Stimulated activated CD4-positive, alpha-beta T cell treated with anti-CD3 and anti-CD28 coated beads, Interleukin-15, amount 100 ng/mL, for 1 hour (primary cell): ENCODE measurements at regions not wholly inside any gene's neighbourhood (a gene's known extent, or its start where the extent isn't known, plus 50 kb on each side); places are given as distances from the start of the nearest gene placed in this dataset.
"Not testable (repeated sequence)": the region's sequence is repeated elsewhere in the genome, so short reads cannot be mapped to it uniquely, and the experiment has no call there.

ENCODE experiments used
- DNase-seq, 2 donors: peaks; one replicate each; pipeline ENCODE4 v3.0.0-alpha.2; 2020; ENCODE audit warnings: low read depth in 1 of 2, low spot score in 1 of 2

- DNase-seq, result no peak
These were observed 970.0 kb downstream of the MAT2B start for GRCh38 chr5:164475339-164475977.

DNA sequence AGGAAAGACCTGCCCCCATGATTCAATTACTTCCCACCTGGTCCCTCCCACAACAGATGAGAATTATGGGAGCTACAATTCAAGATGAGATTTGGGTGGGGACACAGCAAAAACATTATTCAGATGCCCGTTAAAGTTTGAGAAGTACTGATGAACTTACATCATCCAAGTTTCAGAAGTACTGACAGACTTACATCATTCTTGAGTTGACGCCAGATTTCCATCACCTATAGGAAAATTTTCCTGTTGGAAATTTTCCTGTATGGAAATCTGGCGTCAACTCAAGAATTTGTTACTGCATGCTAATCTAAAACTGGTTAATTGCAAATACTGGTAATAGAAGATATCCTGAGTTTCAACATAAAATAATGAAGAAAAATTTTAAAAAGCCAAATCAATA is 975.9 kb downstream of the MAT2B start:
- no peak for DNase-seq

- no peak for DNase-seq
These were observed 976.9 kb downstream of the MAT2B start for GRCh38 chr5:164482351-164482750.

DNA sequence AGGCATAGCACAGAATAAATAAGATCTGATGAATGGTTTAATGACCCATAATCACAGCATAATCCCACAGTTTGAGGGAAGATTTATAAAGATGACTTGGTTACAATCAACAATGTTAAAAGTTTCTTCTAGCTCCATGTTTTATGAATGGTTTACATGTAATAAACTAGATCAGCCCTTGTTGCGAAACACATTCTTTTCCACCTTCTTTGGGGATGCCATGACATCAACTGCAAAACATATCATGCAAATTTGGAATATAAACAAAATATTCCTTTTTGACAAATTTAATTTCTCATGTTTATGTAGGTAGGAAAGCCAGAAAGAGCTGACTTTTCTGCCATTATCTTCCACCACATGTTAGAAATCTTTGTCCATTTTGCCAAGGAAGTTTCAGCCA is 979.5 kb downstream of the MAT2B start:
- no peak for DNase-seq

DNA sequence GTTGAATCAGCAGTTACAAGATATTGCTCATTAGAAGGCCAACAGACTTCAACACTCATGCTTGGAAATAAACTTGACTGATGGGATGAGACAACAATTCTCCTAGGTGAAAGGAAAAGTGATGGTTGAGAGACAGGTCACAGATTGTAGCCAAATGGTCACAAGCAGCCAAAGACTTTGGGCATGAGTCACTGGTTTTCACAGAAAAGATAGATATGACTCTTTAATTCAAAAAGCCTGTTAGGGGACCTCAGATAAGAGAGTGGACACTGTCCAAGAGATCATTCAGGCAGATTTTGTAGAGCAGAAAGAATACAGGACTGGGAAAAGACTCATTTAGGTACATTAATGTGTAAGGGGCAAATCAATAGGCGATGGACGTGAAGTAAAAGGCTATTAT is 982.5 kb downstream of the MAT2B start:
- DNase-seq, result no peak

GRCh38 chr5:164497311-164498064 is 992.1 kb downstream of the MAT2B start:
- DNase-seq, result no peak

- DNase-seq, result no peak
These were observed 993.0 kb downstream of the MAT2B start for GRCh38 chr5:164498438-164498837.

- DNase-seq, result no peak
These were observed 995.4 kb downstream of the MAT2B start for GRCh38 chr5:164500856-164501255.

GRCh38 chr5:164501344-164501743 is 995.9 kb downstream of the MAT2B start:
- no peak for DNase-seq

- no peak for DNase-seq
These were observed 998.8 kb downstream of the MAT2B start for GRCh38 chr5:164504141-164504772.

- no peak for DNase-seq
These were observed 1000.4 kb downstream of the MAT2B start for GRCh38 chr5:164505791-164506190.

DNA sequence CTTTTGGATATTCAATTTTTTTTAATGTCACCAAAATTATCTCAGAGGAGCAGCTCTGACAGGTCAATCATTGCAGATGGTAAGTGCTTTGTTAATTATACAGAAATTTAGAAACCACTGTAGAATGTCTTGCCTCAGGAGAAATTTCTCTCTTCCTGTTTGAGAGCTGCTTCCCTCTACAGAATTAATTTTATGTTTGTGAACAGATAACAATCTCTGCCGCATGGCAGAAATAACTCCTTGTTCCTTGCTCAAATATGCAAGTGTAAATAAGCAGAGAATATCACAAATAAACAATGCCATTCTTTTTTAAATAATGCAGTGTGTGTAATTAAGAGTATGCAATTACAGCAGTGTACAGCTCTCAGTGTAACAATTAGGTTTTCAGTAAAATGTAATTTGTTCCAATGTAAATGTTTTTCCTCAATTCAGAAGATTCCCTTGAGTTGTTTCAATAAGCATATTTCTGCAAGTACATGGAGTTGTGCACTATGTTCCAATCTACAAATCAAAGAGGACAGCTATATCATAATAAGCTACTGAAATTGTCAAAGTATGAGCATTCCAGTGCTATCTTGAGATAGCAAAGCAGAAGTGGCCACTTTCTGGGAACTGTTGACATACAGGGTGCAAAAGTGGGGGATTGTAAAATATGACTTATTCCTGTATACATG is 1012.8 kb downstream of the MAT2B start:
- no peak for DNase-seq

DNA sequence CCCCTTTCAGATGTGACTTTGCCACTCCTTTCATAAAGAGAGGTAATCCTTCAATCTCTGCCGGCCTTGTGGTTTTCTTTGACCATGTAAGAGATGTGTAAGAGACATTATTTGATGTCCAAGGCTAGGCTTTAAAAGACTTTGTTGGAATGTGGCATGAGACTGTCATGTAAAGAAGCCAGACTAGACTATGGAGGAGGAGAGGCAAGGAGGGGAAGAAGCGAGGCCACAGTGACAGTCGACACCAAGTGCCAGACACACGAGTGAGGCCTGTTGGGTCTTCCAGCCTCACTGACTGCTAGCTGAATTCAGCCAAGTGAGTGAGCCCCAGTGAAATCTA is 1013.3 kb downstream of the MAT2B start:
- DNase-seq, result no peak

GRCh38 chr5:164532235-164532900 is 1026.9 kb downstream of the MAT2B start:
- no peak for DNase-seq

DNA sequence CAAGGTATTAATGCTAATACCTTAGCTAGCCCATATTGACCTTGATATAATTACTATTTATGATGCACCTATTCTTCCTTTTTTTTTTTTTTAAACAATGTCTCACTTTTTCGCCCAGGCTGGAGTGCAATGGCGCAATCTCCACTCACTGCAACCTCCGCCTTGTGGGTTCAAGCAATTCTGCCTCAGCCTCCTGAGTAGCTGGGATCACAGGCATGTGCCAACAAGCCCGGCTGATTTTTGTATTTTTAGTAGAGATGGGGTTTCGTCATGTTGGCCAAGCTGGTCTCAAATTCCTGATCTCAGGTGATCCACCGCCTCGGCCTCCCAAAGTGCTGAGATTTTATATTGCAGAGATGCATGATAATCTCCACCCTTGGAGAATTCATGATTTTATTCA is 1028.0 kb downstream of the MAT2B start:
- not testable (repeated sequence) for DNase-seq

DNA sequence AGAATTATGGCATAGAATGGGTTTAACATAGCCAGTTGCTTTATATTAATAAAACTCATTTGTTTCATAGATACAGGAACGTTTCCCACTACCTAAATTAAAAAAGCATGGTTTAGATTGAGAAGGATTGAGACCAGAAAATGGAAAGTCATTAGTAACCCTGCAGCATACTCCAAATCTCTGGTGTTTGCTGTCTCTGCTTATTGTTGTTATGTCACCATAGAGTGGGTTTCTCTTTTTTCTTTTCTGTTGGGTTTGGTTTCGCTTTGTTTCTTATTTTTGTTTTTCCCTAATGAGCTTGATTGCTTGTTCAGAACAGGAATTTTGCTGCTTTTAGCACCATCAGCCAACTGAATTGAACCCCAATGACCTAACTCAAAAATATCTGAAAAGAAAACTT is 1034.8 kb downstream of the MAT2B start:
- no peak for DNase-seq

GRCh38 chr5:164545507-164545906 is 1040.1 kb downstream of the MAT2B start:
- no peak for DNase-seq

DNA sequence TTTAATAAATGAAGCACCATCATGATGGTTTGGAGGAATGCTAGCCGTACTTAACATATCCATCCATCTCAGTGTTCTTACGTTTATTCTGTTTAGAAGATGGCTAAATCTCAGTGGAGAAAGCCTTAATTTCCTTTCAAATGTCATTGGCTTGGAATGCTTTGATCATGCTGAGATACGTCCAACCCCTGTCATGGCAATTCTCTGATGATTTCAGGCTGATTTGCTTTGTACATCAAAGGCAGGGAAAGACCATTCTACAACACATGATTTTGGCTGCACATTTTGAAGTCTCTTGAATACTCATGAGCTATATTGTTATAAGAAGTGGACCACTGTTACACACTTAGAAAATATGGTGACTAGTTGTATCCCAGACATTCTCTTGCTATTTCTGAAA is 1048.4 kb downstream of the MAT2B start:
- DNase-seq, result no peak

DNA sequence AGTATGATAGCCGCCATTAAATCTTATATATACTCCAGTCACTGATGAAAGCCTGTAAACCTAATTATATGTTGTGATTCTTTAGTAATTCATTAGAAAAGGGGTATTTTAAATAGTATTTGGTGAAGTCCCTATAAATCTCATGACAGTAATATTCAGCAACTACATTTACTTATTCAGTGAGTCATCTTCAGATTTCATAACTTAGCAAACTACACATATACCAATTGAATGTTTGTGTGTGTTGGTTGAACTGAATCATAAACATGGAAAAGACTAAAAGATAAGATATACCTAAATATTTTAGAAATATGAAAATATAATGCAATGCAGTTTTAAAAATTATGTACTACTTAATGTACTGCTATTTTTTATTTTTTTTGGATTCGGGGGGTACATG is 1050.4 kb downstream of the MAT2B start:
- no peak for DNase-seq

DNA sequence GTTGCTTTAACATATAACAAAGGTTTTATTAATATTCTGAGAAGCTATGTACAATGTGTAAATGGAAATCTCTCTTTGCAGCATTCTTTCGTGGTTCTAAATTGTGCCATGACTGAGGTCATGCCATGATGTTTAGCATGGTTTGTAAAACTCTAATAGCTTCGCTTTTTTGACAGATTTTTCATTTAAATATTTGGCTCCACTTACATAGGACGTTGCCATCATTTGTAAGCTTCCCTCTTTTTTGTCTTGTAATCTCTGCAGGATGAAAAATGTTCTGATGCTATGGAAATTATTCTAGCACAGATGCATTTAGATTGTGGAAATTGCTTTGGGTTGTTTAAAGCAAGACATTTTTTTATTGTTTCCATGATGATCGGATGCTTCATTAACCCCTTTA is 1054.8 kb downstream of the MAT2B start:
- DNase-seq, result no peak
